Thyroid gland (tissue), 4 donors: ENCODE measurements at regions not wholly inside any gene's neighbourhood (a gene's known extent, or its start where the extent isn't known, plus 50 kb on each side); places are given as distances from the start of the nearest gene placed in this dataset.

Experiments
- DNase-seq, 2 donors: peaks; one replicate each; pipeline ENCODE4 v3.0.0-alpha.2; 2019
- H3K27ac ChIP-seq, 3 donors: fragments of 200-600 bp; sonication (generic); 1 replicate in 2 of 3; 2 replicates in 1 of 3; pipeline ENCODE4 v1.5.1; 2016 to 2019; ENCODE audit warnings: mild to moderate bottlenecking in 1 of 3, moderate library complexity in 1 of 3
- H3K27me3 ChIP-seq: fragments of 200-600 bp; sonication (generic); one replicate; pipeline ENCODE4 v1.5.1; 2019
- H3K36me3 ChIP-seq, 2 donors: fragments of 200-600 bp; sonication (generic); one replicate each; pipeline ENCODE4 v1.5.1; 2016 to 2019
- H3K4me1 ChIP-seq, 2 donors: fragments of 200-600 bp; sonication (generic); one replicate each; pipeline ENCODE4 v1.5.1; 2017 to 2019
- H3K4me3 ChIP-seq, 3 donors: fragments of 200-600 bp; sonication (generic); replicated peaks in 1 of 3; 1 replicate in 2 of 3; 2 replicates in 1 of 3; pipeline ENCODE4 v1.5.1; 2016; ENCODE audit warnings: mild to moderate bottlenecking in 1 of 3
- H3K9me3 ChIP-seq: fragments of 200-600 bp; sonication (generic); one replicate; pipeline ENCODE4 v1.5.1; 2017
- POLR2A ChIP-seq, 2 donors: fragments of 450-650 bp; IDR thresholded peaks; one replicate each; pipeline ENCODE4 v1.6.1; 2017; ENCODE audit warnings: antibody characterized with exemption in 2 of 2, mild to moderate bottlenecking in 2 of 2, moderate library complexity in 1 of 2
- WGBS, 2 donors: methylation state at CpG; one replicate each; pipeline ENCODE4 v1.1.5; 2017; 5-methylcytosine and 5-hydroxymethylcytosine counted together
- intact Hi-C: fragments of 100-400 bp; cut with DNase I; formaldehyde crosslinking; loops from one replicate; pipeline ENCODE4 v1.15.1; 2023
- TF ChIP-seq, protein P1 (sequence below), 6 experiments: fragments of 200-600 bp in 3 of 6; fragments of 450-650 bp in 3 of 6; sonication (generic) in 3 of 6; IDR thresholded peaks; one replicate each; pipeline ENCODE4 v1.5.1; 2016 to 2019; ENCODE audit warnings: antibody characterized with exemption in 6 of 6, mild to moderate bottlenecking in 2 of 6, inconsistent platforms in 1 of 6, moderate library complexity in 1 of 6

DNA sequence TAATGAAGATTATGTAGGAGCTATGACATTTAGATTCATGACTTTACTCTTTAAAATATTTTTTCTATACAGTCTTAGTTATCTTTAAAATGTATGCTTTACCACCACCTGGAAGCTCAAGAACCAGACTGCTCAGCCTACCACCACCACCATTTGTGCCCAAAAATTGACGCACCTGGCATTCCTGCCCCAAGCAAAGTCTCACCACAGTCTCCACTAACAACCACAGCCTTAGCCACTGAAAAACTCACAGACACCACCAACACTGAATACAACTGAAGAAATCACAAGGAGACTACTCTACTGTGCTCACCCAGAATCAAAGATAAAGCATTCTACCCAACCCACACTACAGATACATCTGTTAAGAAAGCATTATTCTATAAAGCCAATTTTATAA, 201.9 kb upstream of the PDE10A start:
- Histone ChIP-seq H3K27me3 (no peaks in the 10 kb centered on the region), H3K4me3 (no peak overlapping the region), H3K27ac (no peak overlapping the region), H3K36me3 (no peaks in the 10 kb centered on the region), H3K4me1 (no peaks in the 10 kb centered on the region), H3K9me3 (no peaks in the 10 kb centered on the region)
- TF ChIP-seq, protein P1, sequence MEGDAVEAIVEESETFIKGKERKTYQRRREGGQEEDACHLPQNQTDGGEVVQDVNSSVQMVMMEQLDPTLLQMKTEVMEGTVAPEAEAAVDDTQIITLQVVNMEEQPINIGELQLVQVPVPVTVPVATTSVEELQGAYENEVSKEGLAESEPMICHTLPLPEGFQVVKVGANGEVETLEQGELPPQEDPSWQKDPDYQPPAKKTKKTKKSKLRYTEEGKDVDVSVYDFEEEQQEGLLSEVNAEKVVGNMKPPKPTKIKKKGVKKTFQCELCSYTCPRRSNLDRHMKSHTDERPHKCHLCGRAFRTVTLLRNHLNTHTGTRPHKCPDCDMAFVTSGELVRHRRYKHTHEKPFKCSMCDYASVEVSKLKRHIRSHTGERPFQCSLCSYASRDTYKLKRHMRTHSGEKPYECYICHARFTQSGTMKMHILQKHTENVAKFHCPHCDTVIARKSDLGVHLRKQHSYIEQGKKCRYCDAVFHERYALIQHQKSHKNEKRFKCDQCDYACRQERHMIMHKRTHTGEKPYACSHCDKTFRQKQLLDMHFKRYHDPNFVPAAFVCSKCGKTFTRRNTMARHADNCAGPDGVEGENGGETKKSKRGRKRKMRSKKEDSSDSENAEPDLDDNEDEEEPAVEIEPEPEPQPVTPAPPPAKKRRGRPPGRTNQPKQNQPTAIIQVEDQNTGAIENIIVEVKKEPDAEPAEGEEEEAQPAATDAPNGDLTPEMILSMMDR (IDR thresholded peaks at IDR 0.05) = no peak
- TF ChIP-seq POLR2A (IDR thresholded peaks at IDR 0.05) = no peak
- intact Hi-C loops = no loop called here
- WGBS, 2 donors = 96 to 97% methylated on average over 1 of the region's 1 CpG
- DNase-seq = no peak

DNA sequence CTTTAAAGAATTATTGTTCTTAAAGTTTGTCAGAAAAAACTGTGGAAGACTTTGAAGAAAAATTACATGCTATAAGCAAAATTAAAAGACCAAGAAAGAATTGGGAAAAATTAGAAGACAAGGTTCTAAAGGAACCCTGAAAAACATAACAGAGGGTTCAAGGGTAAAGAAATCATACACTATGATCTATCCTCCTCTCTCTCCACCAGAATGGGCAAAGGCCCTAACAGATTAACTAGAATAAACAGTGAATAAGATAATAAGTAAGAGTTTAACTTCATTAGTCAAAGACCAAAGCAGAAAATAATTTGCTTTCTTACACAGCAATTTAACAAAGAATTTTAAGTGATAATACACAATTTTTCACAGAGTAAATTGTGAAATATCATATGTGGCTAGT, 201.2 kb upstream of the PDE10A start:
- no peaks in the 10 kb centered on the region for H3K27me3 ChIP-seq
- no peaks in the 10 kb centered on the region for H3K9me3 ChIP-seq
- no peak overlapping the region for H3K27ac ChIP-seq
- TF ChIP-seq, protein P1 (IDR thresholded peaks at IDR 0.05) = no peak
- TF ChIP-seq POLR2A (IDR thresholded peaks at IDR 0.05) = no peak
- no peaks in the 10 kb centered on the region for H3K36me3 ChIP-seq
- no peak for DNase-seq
- intact Hi-C loops = no loop called here
- no peak overlapping the region for H3K4me3 ChIP-seq
- H3K4me1 ChIP-seq = peaks cover 0 to under 1% of the 10 kb centered on the region in 2 donors

DNA sequence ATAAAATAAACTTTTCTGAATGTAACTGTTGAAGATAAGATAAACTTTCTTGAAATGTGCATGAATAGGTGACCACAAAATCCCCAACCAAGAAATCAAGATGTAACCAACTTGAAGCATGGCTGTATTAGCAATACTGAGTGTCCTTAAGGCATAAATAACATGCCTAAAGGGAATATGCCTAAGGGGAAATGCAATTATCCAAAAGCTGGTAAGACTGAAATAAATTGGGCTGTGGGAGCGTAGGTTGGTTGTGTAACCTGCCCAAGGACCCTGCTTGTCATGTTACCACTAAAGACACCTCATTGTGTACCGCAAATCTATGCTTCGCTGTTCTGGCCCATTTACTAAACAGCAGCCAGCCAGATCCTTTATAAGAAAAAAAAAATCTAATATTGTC, 200.8 kb upstream of the PDE10A start:
- no peak overlapping the region for H3K4me3 ChIP-seq

DNA sequence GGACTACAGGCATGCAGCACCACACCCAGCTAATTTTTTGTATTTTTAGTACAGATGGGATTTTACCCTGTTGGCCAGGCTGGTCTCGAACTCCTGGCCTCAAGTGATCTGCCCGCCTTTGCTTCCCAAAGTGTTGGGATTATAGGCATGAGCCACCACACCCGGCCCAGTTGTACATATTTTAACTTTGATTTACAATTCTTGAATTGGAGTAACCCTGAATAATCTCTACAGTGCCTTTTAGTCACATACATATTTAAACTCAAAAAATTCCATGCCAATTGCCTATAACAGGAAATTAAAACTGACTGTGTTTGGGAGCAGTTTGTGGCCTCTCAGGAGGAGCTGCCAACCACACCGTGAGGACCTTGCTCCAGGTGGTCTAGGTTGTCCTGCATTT, 199.8 kb upstream of the PDE10A start:
- no peak for DNase-seq
- no peaks in the 10 kb centered on the region for H3K27me3 ChIP-seq
- no peak overlapping the region for H3K4me3 ChIP-seq
- no peak overlapping the region for H3K27ac ChIP-seq
- intact Hi-C loops = no loop called here
- no peaks in the 10 kb centered on the region for H3K9me3 ChIP-seq
- TF ChIP-seq POLR2A (IDR thresholded peaks at IDR 0.05) = no peak
- TF ChIP-seq, protein P1 (IDR thresholded peaks at IDR 0.05) = no peak
- H3K36me3 ChIP-seq = no peaks in the 10 kb centered on the region
- 82 to 93% methylated on average over 4 of the region's 4 CpGs for WGBS, 2 donors
- peaks cover 7 to 10% of the 10 kb centered on the region in 2 donors for H3K4me1 ChIP-seq

More for the DNA sequence above, 200.8 kb upstream of the PDE10A start:
- WGBS, 2 donors = 65 to 83% methylated on average over 3 of the region's 3 CpGs
- TF ChIP-seq POLR2A (IDR thresholded peaks at IDR 0.05) = no peak
- TF ChIP-seq, protein P1 (IDR thresholded peaks at IDR 0.05) = no peak
- Histone ChIP-seq H3K36me3 (no peaks in the 10 kb centered on the region), H3K27ac (no peak overlapping the region), H3K4me1 (peaks cover 3 to 4% of the 10 kb centered on the region in 2 donors), H3K27me3 (no peaks in the 10 kb centered on the region), H3K9me3 (no peaks in the 10 kb centered on the region)
- no peak for DNase-seq
- intact Hi-C loops = no loop called here

DNA sequence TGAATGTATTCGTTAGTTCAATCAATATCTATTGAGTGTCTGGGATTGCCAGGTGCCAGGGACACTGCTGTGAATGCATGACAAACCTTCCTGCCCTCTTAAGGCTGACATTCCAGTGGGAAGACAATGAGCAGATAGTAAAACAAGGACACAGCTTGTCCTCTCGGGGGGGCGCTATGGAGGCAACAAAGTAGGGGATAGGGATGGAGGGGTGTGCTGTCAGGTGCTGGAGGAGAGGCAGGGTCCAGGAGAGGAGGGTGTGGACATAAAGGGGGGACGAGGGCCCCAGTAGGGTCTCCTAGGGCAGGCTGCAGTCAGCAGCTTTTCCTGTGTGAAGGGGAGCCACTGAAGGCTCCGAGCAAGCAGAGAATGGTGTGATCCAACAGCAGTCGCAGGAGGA, 198.2 kb upstream of the PDE10A start:
- DNase-seq = no peak
- intact Hi-C loops = no loop called here
- Histone ChIP-seq H3K4me3 (no peak overlapping the region), H3K27ac (no peak overlapping the region), H3K9me3 (no peaks in the 10 kb centered on the region), H3K27me3 (no peaks in the 10 kb centered on the region), H3K4me1 (peaks cover 7 to 10% of the 10 kb centered on the region in 2 donors), H3K36me3 (no peaks in the 10 kb centered on the region)
- no peak for TF ChIP-seq POLR2A (IDR thresholded peaks at IDR 0.05)
- TF ChIP-seq, protein P1 (IDR thresholded peaks at IDR 0.05) = no peak
- 78 to 79% methylated on average over 6 of the region's 6 CpGs for WGBS, 2 donors
